ENCODE measurements at regions not wholly inside any gene's neighbourhood (a gene's known extent, or its start where the extent isn't known, plus 50 kb on each side); places are given as distances from the start of the nearest gene placed in this dataset.

GRCh38 chr11:70678931-70679900 lies 280.9 kb downstream of the CTTN start:
- no peaks in the 10 kb centered on the region for H3K9me2 ChIP-seq (ENCODE audit: insufficient read depth)
- no peak overlapping the region for H3K4me2 ChIP-seq (ENCODE audit: low read length)
- RAD21 ChIA-PET (ENCODE audit: low non-redundant PET in 1 of 2, low total read pairs in 2 of 2, uncharacterized antibody in 2 of 2, unreplicated experiment in 2 of 2), result no interaction called here
- intact Hi-C loops (cut with micrococcal nuclease), result no loop called here
- ATAC-seq, result no peak
- H3K9me3 ChIP-seq (ENCODE audit: control insufficient read depth in 1 of 2, insufficient read depth in 1 of 2, low read depth in 1 of 2, low read length in 2 of 2), result no peaks in the 10 kb centered on the region
- peaks cover 0 to 8% of the 10 kb centered on the region in 2 experiments; a peak in 3 of 4 replicates for H3K4me1 ChIP-seq (ENCODE audit: control insufficient read depth in 1 of 2, insufficient read depth in 2 of 2, low read length in 2 of 2)
- H3K27ac ChIP-seq (ENCODE audit: low read depth, low read length), result no peak overlapping the region
- CTCF ChIA-PET, result no interaction called here
- TF ChIP-seq EZH2 (IDR thresholded peaks at IDR 0.05) (no peak), TCF7L2 (IDR thresholded peaks at IDR 0.05; ENCODE audit: borderline replicate concordance, extremely low read depth, insufficient read depth, insufficient read length) (no peak), SIN3A (IDR thresholded peaks at IDR 0.05; ENCODE audit: low read depth) (no peak), JUND (IDR thresholded peaks at IDR 0.05) (no peak), RAD21 (IDR thresholded peaks at IDR 0.05; ENCODE audit: low read depth) (no peak), SP1 (IDR thresholded peaks at IDR 0.05; ENCODE audit: low read depth) (no peak), FOSL1 (IDR thresholded peaks at IDR 0.05; ENCODE audit: low read depth) (no peak), CTCF (IDR thresholded peaks at IDR 0.05 in 2 of 3, conservative IDR thresholded peaks at IDR 0.05 in 1 of 3; ENCODE audit: borderline replicate concordance in 1 of 3, insufficient read depth in 1 of 3, low read depth in 2 of 3, low read length in 2 of 3) (no peak), ZFX (IDR thresholded peaks at IDR 0.05) (no peak), CEBPB (IDR thresholded peaks at IDR 0.05; ENCODE audit: low read depth) (no peak)
- H3K79me2 ChIP-seq (ENCODE audit: insufficient read depth, low read length), result no peaks in the 10 kb centered on the region
- no peaks in the 10 kb centered on the region for H4K20me1 ChIP-seq (ENCODE audit: insufficient read depth)
- DNase-seq (ENCODE audit: low read depth, low spot score), result no peak
- POLR2A ChIA-PET, result no interaction called here
- BruUV-seq (replicated peaks), result no TSS peak
- no peak overlapping the region for H2AFZ ChIP-seq (ENCODE audit: low read depth, low read length, poor library complexity, severe bottlenecking)
- no peak overlapping the region for H3K9ac ChIP-seq (ENCODE audit: low read length)
- H3K4me3 ChIP-seq (replicated peaks in 1 of 2; ENCODE audit: low read depth in 1 of 2, low read length in 2 of 2), result no peak overlapping the region
- H3K36me3 ChIP-seq (ENCODE audit: control insufficient read depth in 1 of 2, insufficient read depth in 2 of 2, low read length in 2 of 2), result no peaks in the 10 kb centered on the region
- H3K27me3 ChIP-seq (ENCODE audit: insufficient read depth, low read length), result no peaks in the 10 kb centered on the region
